ENCODE measurements at regions not wholly inside any gene's neighbourhood (a gene's known extent, or its start where the extent isn't known, plus 50 kb on each side); places are given as distances from the start of the nearest gene placed in this dataset.

DNA sequence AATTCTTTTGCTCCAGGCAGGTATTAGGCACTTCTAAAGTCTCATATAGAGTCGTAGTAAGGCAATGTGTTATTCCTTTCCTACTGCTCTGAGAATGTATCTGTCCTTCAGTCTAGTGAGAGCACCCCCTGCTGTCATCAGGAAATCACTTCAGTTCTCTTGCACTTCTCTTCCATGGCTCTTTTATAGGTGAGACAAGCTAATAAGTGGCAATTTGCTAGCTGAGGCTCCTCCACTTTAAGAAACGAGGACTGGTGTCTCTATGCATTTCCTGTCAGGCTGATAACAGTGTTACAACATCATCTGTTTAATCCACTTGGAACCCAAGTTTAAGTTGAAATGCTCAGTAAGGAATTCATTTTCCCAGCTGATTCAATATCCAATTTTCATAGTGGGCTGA is 350.6 kb downstream of the TFEC start:
- Histone ChIP-seq H3K27ac (ENCODE audit: low read depth, low read length, poor library complexity, severe bottlenecking) (no peak overlapping the region), H4K20me1 (ENCODE audit: insufficient read depth, low read length) (no peaks in the 10 kb centered on the region), H3K4me1 (ENCODE audit: insufficient read depth, low read length, poor library complexity, severe bottlenecking) (no peaks in the 10 kb centered on the region), H3K79me2 (ENCODE audit: insufficient read depth, low read depth, low read length) (no peaks in the 10 kb centered on the region), H3K9me3 (ENCODE audit: low read length) (no peaks in the 10 kb centered on the region), H3K36me3 (ENCODE audit: insufficient read depth, low read length) (no peaks in the 10 kb centered on the region), H3K9me2 (ENCODE audit: insufficient read depth, low read length) (no peaks in the 10 kb centered on the region), H3K4me3 (ENCODE audit: low read depth, low read length, poor library complexity, severe bottlenecking) (no peak overlapping the region), H2AFZ (ENCODE audit: low read length) (no peak overlapping the region), H3K4me2 (ENCODE audit: low read length) (no peak overlapping the region)
- no peak for TF ChIP-seq EZH2phosphoT487 (IDR thresholded peaks at IDR 0.05; ENCODE audit: borderline replicate concordance, low read depth, low read length)
- TF ChIP-seq CTCF (conservative IDR thresholded peaks at IDR 0.05; ENCODE audit: low read length) = peak; percentile 67
- peak; percentile 5 for DNase-seq (ENCODE audit: low spot score)
- intact Hi-C loops (cut with micrococcal nuclease; ENCODE audit: unreplicated experiment) = no loop called here
- CTCF ChIA-PET (ENCODE audit: unreplicated experiment) = no interaction called here
- POLR2A ChIA-PET = interaction anchor here (0.7 to 1.0 kb wide), 2 partner anchors 10 to 83 kb away, joined by 3 read pairs; no protein-coding TSS in a partner anchor
- BruUV-seq (replicated peaks) = no TSS peak

DNA sequence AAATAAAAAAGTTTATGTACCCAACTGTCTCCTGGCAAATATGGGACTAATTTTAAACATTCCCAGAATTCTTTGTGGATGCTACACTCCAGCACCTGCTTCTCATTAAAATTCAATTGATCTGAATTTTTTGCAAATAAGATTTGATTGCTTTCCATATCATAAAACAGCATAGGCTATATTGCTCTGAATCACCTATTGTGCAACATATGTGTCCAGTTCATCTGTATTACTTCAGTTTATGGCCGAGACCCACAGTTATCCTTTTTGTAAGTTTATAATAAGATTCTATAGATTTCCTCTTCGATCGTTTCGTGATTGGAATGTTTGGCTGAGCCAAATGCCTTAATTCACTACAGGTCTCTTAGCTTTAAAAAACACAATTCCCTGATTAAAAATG is 351.1 kb downstream of the TFEC start:
- DNase-seq (ENCODE audit: low spot score) = no peak
- BruUV-seq (replicated peaks) = no TSS peak
- POLR2A ChIA-PET = interaction anchor here (1.0 kb wide), 1 partner anchor 83 kb away, joined by 3 read pairs; no protein-coding TSS in a partner anchor
- Histone ChIP-seq H3K4me3 (ENCODE audit: low read depth, low read length, poor library complexity, severe bottlenecking) (no peak overlapping the region), H4K20me1 (ENCODE audit: insufficient read depth, low read length) (no peaks in the 10 kb centered on the region), H3K9me2 (ENCODE audit: insufficient read depth, low read length) (no peaks in the 10 kb centered on the region), H3K4me1 (ENCODE audit: insufficient read depth, low read length, poor library complexity, severe bottlenecking) (no peaks in the 10 kb centered on the region), H3K27ac (ENCODE audit: low read depth, low read length, poor library complexity, severe bottlenecking) (no peak overlapping the region), H3K4me2 (ENCODE audit: low read length) (no peak overlapping the region), H2AFZ (ENCODE audit: low read length) (no peak overlapping the region), H3K9me3 (ENCODE audit: low read length) (no peaks in the 10 kb centered on the region), H3K36me3 (ENCODE audit: insufficient read depth, low read length) (no peaks in the 10 kb centered on the region), H3K79me2 (ENCODE audit: insufficient read depth, low read depth, low read length) (no peaks in the 10 kb centered on the region)
- TF ChIP-seq EZH2phosphoT487 (IDR thresholded peaks at IDR 0.05; ENCODE audit: borderline replicate concordance, low read depth, low read length) = no peak
- no peak for TF ChIP-seq CTCF (conservative IDR thresholded peaks at IDR 0.05; ENCODE audit: low read length)
- CTCF ChIA-PET (ENCODE audit: unreplicated experiment) = no interaction called here
- intact Hi-C loops (cut with micrococcal nuclease; ENCODE audit: unreplicated experiment) = no loop called here

- Histone ChIP-seq H3K4me1 (ENCODE audit: insufficient read depth, low read length, poor library complexity, severe bottlenecking) (no peaks in the 10 kb centered on the region), H2AFZ (ENCODE audit: low read length) (no peak overlapping the region), H3K4me3 (ENCODE audit: low read depth, low read length, poor library complexity, severe bottlenecking) (no peak overlapping the region), H4K20me1 (ENCODE audit: insufficient read depth, low read length) (no peaks in the 10 kb centered on the region), H3K9me3 (ENCODE audit: low read length) (no peaks in the 10 kb centered on the region), H3K36me3 (ENCODE audit: insufficient read depth, low read length) (no peaks in the 10 kb centered on the region), H3K4me2 (ENCODE audit: low read length) (no peak overlapping the region), H3K9me2 (ENCODE audit: insufficient read depth, low read length) (no peaks in the 10 kb centered on the region), H3K27ac (ENCODE audit: low read depth, low read length, poor library complexity, severe bottlenecking) (no peak overlapping the region), H3K79me2 (ENCODE audit: insufficient read depth, low read depth, low read length) (no peaks in the 10 kb centered on the region)
- ChIA-PET POLR2A (no interaction called here), CTCF (ENCODE audit: unreplicated experiment) (no interaction called here)
- BruUV-seq (replicated peaks) = no TSS peak
- intact Hi-C loops (cut with micrococcal nuclease; ENCODE audit: unreplicated experiment) = no loop called here
- TF ChIP-seq EZH2phosphoT487 (IDR thresholded peaks at IDR 0.05; ENCODE audit: borderline replicate concordance, low read depth, low read length) (no peak), CTCF (conservative IDR thresholded peaks at IDR 0.05; ENCODE audit: low read length) (no peak)
- DNase-seq (ENCODE audit: low spot score) = no peak
These were observed 352.2 kb downstream of the TFEC start for GRCh38 chr7:115678086-115678982.
